ENCODE measurements at regions not wholly inside any gene's neighbourhood (a gene's known extent, or its start where the extent isn't known, plus 50 kb on each side); places are given as distances from the start of the nearest gene placed in this dataset.

DNA sequence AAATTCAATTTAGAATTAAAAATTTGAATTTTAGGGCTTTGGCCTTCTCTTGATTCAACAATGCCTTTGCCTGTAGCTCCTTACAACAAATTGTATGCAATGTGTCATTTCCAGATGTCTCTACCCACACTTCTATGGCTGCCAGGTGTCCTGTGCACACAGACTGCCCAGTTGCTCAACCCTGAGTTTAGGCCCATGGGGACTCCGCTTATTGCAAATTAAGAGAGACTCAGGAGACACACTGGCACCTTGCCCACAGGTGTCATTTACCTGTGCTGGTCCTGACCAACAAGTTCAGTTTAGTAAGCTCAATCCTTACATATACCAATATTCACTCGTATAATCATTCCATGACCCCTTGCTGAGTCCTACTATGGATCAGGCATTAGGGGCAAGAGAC is 236.1 kb downstream of the OMA1 start:
- no peak for DNase-seq (ENCODE audit: low read depth)

- no peak for DNase-seq (ENCODE audit: low read depth)
These were observed 238.3 kb downstream of the OMA1 start for GRCh38 chr1:58308206-58308605.

- no peak for DNase-seq (ENCODE audit: low read depth)
These were observed 239.1 kb downstream of the OMA1 start for GRCh38 chr1:58307431-58307830.

GRCh38 chr1:58305622-58306021 is 240.9 kb downstream of the OMA1 start:
- DNase-seq (ENCODE audit: low read depth) = no peak

GRCh38 chr1:58304346-58304975 is 242.1 kb downstream of the OMA1 start:
- DNase-seq (ENCODE audit: low read depth) = no peak

DNA sequence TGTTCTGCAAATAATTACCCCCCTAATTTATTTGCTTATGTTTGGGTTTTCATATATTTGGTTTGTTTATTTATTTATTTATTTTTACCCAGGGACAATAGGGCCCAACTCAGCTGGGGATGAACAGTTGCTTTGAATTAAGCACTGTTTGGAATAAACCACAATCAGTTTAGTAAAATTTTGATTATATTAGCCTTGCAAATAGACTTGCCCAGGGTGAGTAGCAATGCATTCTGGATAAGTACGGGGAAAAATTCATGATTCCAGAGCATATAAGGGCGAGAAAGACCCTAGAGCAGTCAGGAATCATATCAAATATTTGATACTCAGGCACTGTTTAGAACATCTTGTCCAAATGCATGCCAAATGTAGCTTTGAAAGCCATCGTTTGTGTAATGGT is 242.7 kb downstream of the OMA1 start:
- no peak for DNase-seq (ENCODE audit: low read depth)

GRCh38 chr1:58293388-58293787 is 253.1 kb downstream of the OMA1 start:
- DNase-seq (ENCODE audit: low read depth) = peak; percentile 9

- no peak for DNase-seq (ENCODE audit: low read depth)
These were observed 255.7 kb downstream of the OMA1 start for GRCh38 chr1:58290685-58291372.

DNA sequence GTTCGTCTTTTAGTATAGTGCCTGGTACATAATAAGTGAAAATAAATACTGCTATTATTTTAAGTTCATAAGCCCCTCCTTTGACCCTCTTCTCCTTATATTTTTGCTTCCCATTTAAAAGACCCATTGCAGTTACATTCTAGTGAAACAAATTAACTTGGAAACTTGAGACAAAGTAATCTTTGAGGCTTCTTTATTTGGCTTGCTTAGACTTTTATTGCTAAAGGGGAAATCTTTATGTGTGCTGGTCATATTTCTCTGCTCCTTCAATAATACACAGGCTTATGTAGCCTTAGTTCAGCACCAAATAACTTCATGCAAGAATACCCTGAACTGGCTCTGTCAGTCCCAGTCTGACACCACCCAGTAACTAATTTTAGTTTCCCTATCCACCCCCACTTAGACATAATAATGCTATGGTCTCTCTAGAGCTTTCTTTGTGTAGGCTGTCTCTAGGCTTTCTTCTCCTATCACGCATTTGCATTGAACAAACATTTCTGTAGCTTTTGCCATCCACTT is 257.8 kb downstream of the OMA1 start:
- DNase-seq (ENCODE audit: low read depth) = no peak

DNA sequence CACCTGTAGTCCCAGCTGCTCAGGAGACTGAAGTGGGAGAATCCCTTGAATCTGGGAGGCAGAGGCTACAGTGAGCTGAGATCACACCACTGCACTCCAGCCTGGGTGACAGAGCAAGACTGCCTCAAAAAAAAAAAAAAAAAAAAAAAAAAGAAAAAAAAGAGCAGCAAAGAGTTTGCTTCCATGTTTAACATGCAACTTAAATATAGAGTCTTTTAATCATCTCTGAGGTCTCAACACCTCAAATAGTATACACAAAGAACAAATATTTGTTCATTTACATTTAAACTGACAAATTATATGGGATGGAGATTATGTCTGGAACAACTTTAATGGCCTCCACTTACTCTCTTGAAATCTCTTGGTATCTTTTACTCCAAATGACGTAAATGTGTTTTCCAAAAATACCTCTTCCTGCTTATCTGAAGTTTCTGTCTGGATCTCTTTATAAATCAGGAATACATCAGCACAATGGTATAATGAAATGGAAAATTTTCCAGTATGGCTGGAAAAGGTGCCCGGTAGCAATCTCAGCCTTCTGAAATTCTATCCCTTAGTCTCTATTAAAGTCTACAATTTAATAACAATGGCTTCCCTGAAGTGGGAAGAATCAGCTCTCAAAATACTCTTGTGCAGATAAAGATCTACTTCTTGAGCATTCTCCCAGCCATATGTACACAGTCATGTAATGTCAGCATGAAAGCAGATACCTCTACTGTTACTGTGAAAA is 258.5 kb downstream of the OMA1 start:
- no peak for DNase-seq (ENCODE audit: low read depth)

DNA sequence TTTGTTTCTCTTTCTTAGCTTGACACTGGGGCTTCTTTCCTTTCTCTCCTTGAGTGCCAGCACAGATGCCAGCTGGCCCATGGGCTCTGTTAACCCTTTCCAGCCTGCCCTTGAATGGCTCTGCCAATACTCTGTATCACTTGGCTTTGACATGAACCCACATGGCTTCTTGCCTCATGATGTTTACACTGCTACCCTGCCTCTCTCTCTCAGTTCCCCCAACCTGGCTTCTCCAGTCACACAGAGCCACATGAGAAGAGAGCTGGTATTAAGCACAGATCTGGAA is 262.4 kb downstream of the OMA1 start:
- DNase-seq (ENCODE audit: low read depth) = no peak

GRCh38 chr1:58283388-58284224 is 262.9 kb downstream of the OMA1 start:
- no peak for DNase-seq (ENCODE audit: low read depth)

- DNase-seq (ENCODE audit: low read depth) = no peak
These were observed 263.7 kb downstream of the OMA1 start for GRCh38 chr1:58282623-58283387.

GRCh38 chr1:58266242-58266641 is 280.3 kb downstream of the OMA1 start:
- DNase-seq (ENCODE audit: low read depth) = no peak

GRCh38 chr1:58264462-58264861 is 282.1 kb downstream of the OMA1 start:
- no peak for DNase-seq (ENCODE audit: low read depth)

DNA sequence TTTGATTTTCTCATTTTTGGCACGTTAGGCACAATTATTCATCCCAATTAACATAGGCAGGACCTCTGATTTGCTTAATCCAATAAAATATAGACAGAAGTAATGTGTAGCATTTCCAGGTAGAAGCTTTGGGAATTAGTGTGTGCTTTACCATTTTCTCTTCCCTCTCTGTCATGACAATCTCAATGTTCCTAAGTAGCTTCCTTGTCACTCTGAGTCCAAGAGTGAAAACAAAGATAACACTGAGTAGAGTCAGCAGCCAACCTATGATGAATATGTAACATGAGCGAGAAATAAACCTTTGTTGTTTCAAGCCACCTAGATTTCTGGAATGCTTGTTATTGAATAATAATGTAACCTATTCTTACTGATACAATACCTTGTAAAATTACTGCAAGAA is 283.8 kb downstream of the OMA1 start:
- no peak for DNase-seq (ENCODE audit: low read depth)

GRCh38 chr1:58258082-58258481 is 288.4 kb downstream of the OMA1 start:
- no peak for DNase-seq (ENCODE audit: low read depth)

DNA sequence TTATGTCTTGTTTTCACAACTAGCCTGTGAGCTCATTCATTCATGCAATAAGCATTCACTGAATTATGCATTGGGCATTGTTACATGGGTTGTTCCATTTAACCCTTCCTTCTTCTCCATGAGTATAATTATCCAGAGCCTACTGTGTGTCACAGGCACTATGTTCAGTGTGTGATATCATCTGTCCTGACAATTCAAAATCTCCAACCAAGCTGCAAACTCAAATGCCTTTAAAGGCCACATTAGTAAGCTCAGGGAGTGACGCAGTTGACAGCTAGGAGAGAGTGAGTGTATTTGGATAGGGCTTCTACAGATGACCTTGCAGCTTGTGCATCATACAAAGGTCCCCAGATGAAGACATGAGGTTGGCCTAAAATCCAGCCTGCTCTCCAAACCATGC is 289.5 kb downstream of the OMA1 start:
- DNase-seq (ENCODE audit: low read depth) = no peak

- no peak for DNase-seq (ENCODE audit: low read depth)
These were observed 290.0 kb downstream of the OMA1 start for GRCh38 chr1:58256546-58256945.

GRCh38 chr1:58256041-58256440 is 290.5 kb downstream of the OMA1 start:
- DNase-seq (ENCODE audit: low read depth) = no peak

DNA sequence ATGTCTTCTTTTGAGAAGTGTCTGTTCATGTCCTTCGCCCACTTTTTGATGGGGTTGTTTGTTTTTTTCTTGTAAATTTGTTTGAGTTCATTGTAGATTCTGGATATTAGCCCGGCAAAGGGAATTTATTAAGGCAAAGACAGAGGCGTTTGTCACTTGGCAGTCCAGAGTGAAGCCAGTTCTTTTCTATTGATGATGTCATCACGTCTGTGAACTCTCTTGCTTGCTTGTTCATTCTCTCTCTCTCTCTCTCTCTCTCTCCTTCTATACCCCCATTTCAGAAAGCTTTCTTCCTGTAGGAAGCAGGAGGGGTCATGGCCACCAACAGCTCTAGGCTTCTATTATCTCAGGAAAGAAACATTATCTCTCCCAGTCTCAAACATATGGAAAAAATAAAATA is 291.3 kb downstream of the OMA1 start:
- no peak for DNase-seq (ENCODE audit: low read depth)

All from GM04504 (cell line).